ENCODE measurements at regions not wholly inside any gene's neighbourhood (a gene's known extent, or its start where the extent isn't known, plus 50 kb on each side); places are given as distances from the start of the nearest gene placed in this dataset.

DNA sequence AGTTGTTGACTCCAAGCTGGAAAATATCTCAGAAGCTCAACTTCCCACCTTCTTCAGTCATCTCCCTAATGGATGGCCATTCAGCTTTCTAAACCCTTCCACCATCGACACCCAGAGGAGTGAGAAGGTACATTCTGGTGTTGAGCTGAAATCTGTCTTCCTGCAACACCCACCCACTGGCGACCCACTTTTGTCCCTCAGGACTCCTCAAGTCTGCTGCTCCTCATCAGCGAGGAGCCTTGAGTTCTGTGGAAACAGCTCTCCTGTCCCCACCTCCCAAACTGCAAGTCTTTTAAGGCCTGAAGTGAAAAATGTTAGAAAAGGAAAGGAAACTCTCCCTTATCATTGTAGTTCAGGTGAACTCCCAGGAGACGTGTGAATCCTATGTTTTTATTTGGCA, 111.5 kb upstream of the HAND1 start:
- no peaks in the 10 kb centered on the region for H3K36me3 ChIP-seq (ENCODE audit: control insufficient read depth in 2 of 4, insufficient read depth in 4 of 4, low read length in 3 of 4)
- no peaks in the 10 kb centered on the region for H3K9me3 ChIP-seq (ENCODE audit: insufficient read depth in 2 of 2, low read depth in 1 of 2, low read length in 1 of 2)
- CTCF ChIA-PET (ENCODE audit: partially characterized antibody), result interaction anchor here (0.7 to 1.0 kb wide), 2 partner anchors 12 to 122 kb away, joined by 3 read pairs; no protein-coding TSS in a partner anchor
- no peaks in the 10 kb centered on the region for H3K79me1 ChIP-seq (ENCODE audit: low read depth, low read length)
- POLR2A ChIA-PET (ENCODE audit: partially characterized antibody), result no interaction called here
- H3K27me3 ChIP-seq (replicated peaks in 1 of 4; ENCODE audit: control insufficient read depth in 3 of 4, extremely low read depth in 1 of 4, insufficient read depth in 3 of 4, low read length in 3 of 4), result no peaks in the 10 kb centered on the region
- DNase-seq (ENCODE audit: low read depth in 1 of 2, low spot score in 2 of 2) (no peak), FAIRE-seq (no peak)
- H3K4me1 ChIP-seq (replicated peaks in 1 of 4; ENCODE audit: control insufficient read depth in 3 of 4, insufficient read depth in 4 of 4, low read length in 3 of 4), result no peaks in the 10 kb centered on the region
- H3K23me2 ChIP-seq (ENCODE audit: low read depth, low read length), result no peaks in the 10 kb centered on the region; the same call in 1 of the 2 replicates
- H3K27ac ChIP-seq (ENCODE audit: low read depth, low read length), result no peak overlapping the region
- no peak overlapping the region for H3K56ac ChIP-seq (replicated peaks; ENCODE audit: insufficient read length, low read depth, low read length)
- no peak overlapping the region for H2BK15ac ChIP-seq (ENCODE audit: low read length)
- no peak overlapping the region for H3K4ac ChIP-seq (replicated peaks; ENCODE audit: insufficient read length, low read depth, low read length)
- no peaks in the 10 kb centered on the region for H4K20me1 ChIP-seq (replicated peaks in 1 of 2; ENCODE audit: control insufficient read depth in 1 of 2, insufficient read depth in 2 of 2, low read length in 2 of 2)
- no peak overlapping the region for H4K8ac ChIP-seq (ENCODE audit: extremely low read depth, insufficient read depth, low read length)
- no peak overlapping the region for H2BK120ac ChIP-seq (replicated peaks; ENCODE audit: low read depth, low read length)
- no peak overlapping the region for H2BK20ac ChIP-seq (ENCODE audit: low read length)
- 89% methylated on average over 4 of the region's 4 CpGs; no CpG with 5 or more reads in 1 of the 2 experiments for WGBS, 2 experiments (ENCODE audit: extremely low coverage in 1 of 2, insufficient coverage in 1 of 2, insufficient read length in 1 of 2, insufficient replicate concordance in 2 of 2, low coverage in 1 of 2, low lambda C conversion rate in 2 of 2, missing lambda C conversion rate in 1 of 2)
- no peak overlapping the region for H2BK5ac ChIP-seq (ENCODE audit: low read depth, low read length)
- no peaks in the 10 kb centered on the region for H3K79me2 ChIP-seq (ENCODE audit: control insufficient read depth in 1 of 2, insufficient read depth in 2 of 2, low read length in 2 of 2)
- H3K4me3 ChIP-seq (ENCODE audit: extremely low read depth in 1 of 4, insufficient read depth in 2 of 4, low read depth in 3 of 4, low read length in 4 of 4), result no peak overlapping the region
- H3K4me2 ChIP-seq (ENCODE audit: insufficient read depth in 1 of 2, low read depth in 2 of 2, low read length in 2 of 2), result no peak overlapping the region
- H3K23ac ChIP-seq (ENCODE audit: insufficient read length), result no peak overlapping the region
- no peak overlapping the region for H3K9ac ChIP-seq (replicated peaks in 1 of 4; ENCODE audit: extremely low read depth in 1 of 4, low read depth in 3 of 4, low read length in 3 of 4)
- no peak overlapping the region for H2AK5ac ChIP-seq (ENCODE audit: low read depth, low read length)
- H4K91ac ChIP-seq (replicated peaks; ENCODE audit: insufficient read length, low read length), result no peak overlapping the region
- TF ChIP-seq GTF2F1 (IDR thresholded peaks at IDR 0.05; ENCODE audit: borderline replicate concordance, low read depth, low read length) (no peak), NRF1 (IDR thresholded peaks at IDR 0.05; ENCODE audit: low read depth, low read length) (no peak), SIX5 (IDR thresholded peaks at IDR 0.05; ENCODE audit: low read depth, low read length) (no peak), EGR1 (IDR thresholded peaks at IDR 0.05; ENCODE audit: borderline replicate concordance, low read depth, low read length) (no peak), PHF8 (conservative IDR thresholded peaks at IDR 0.05; ENCODE audit: low read depth, low read length) (no peak), CEBPB (IDR thresholded peaks at IDR 0.05; ENCODE audit: low read depth, low read length) (no peak), KDM1A (IDR thresholded peaks at IDR 0.05; ENCODE audit: borderline replicate concordance, low read length) (no peak), GABPA (IDR thresholded peaks at IDR 0.05; ENCODE audit: borderline replicate concordance, insufficient read depth, low read length) (no peak), RNF2 (IDR thresholded peaks at IDR 0.05; ENCODE audit: borderline replicate concordance, low read depth, low read length, missing control alignments, poor library complexity, severe bottlenecking) (no peak), RAD21 (IDR thresholded peaks at IDR 0.05 in 1 of 2, conservative IDR thresholded peaks at IDR 0.05 in 1 of 2; ENCODE audit: low read depth in 2 of 2, low read length in 2 of 2) (no peak)
- TF ChIP-seq, protein P1, sequence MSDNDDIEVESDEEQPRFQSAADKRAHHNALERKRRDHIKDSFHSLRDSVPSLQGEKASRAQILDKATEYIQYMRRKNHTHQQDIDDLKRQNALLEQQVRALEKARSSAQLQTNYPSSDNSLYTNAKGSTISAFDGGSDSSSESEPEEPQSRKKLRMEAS (IDR thresholded peaks at IDR 0.05), result no peak
- TF ChIP-seq, protein P2, sequence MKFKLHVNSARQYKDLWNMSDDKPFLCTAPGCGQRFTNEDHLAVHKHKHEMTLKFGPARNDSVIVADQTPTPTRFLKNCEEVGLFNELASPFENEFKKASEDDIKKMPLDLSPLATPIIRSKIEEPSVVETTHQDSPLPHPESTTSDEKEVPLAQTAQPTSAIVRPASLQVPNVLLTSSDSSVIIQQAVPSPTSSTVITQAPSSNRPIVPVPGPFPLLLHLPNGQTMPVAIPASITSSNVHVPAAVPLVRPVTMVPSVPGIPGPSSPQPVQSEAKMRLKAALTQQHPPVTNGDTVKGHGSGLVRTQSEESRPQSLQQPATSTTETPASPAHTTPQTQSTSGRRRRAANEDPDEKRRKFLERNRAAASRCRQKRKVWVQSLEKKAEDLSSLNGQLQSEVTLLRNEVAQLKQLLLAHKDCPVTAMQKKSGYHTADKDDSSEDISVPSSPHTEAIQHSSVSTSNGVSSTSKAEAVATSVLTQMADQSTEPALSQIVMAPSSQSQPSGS (IDR thresholded peaks at IDR 0.05; ENCODE audit: low read length), result no peak
- H2AFZ ChIP-seq (ENCODE audit: low read length), result no peak overlapping the region
- no peak overlapping the region for H3K18ac ChIP-seq (ENCODE audit: extremely low read depth, low read length)
- H2BK12ac ChIP-seq (ENCODE audit: low read depth, low read length), result no peak overlapping the region
- H4K5ac ChIP-seq (ENCODE audit: insufficient read length, low read depth, low read length), result no peak overlapping the region
- H3K14ac ChIP-seq (ENCODE audit: insufficient read length), result no peak overlapping the region
